ENCODE measurements at regions not wholly inside any gene's neighbourhood (a gene's known extent, or its start where the extent isn't known, plus 50 kb on each side); places are given as distances from the start of the nearest gene placed in this dataset.

- no peak for DNase-seq
Observed at GRCh38 chr16:7765079-7765550, 432.5 kb downstream of the RBFOX1 start.

GRCh38 chr16:7763111-7763510 is 430.5 kb downstream of the RBFOX1 start:
- no peak for DNase-seq
